NK-92 (cell line): ENCODE measurements at regions not wholly inside any gene's neighbourhood (a gene's known extent, or its start where the extent isn't known, plus 50 kb on each side); places are given as distances from the start of the nearest gene placed in this dataset.

Experiments
- DNase-seq: peaks from one replicate; lab custom pipeline; 2025; ENCODE audit not compliant: unreplicated experiment; lab: John Stamatoyannopoulos, UW

DNA sequence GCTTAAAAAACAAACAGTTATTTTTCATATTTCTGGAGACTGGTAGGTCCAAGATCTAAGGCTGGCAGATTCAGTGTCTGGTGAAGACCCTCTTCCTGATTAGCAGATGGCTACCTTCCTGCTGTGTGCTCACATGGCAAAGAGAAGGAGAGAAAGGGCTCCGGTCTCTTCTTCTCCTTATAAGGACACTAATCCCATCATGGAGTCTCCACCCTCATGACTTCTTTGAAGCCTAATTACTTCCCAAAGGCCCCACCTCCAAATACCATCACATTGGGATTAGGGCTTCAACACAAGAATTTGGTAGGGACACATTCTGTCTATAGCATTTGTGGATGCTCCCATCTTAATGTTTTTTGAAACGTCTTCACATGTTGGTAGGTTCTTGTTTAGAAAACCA is 391.1 kb downstream of the TMEM161B start:
- no peak for DNase-seq

DNA sequence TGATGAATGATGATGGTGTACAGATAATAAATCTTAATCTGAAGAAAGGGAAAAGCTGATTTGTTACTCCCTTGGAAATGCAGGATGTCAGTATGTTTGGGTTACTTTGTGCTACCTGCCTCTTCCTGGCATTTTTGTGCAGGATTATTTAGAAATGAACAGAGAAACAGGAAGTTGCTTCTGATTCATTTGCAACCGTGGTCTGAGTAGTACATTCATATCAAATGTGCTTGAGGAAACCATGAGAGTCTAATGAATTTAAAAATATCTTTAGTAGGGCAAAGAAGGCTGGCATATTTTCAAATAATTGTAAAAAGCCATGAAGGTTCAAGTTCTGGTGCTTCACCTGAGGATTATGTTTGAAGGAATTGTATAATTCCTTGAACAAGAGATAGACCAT is 391.6 kb downstream of the TMEM161B start:
- no peak for DNase-seq

DNA sequence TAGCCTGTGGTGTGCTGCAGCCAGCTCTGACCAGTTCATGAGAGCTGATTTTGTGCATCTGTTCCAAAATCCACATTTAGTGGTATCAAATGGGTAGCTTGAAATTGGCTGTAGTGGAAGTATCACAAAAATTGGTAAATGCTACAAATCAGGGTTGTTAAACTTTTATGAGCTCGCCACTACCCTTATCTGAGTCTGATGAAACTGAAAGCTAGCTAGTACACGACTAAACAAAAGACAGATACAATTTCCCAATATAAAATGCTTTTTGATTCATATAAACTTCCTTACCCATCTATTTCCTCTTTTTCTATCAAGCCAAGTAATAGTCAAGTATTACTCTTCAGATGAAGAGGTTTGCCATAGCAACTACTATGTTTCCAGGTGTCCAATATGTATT is 392.0 kb downstream of the TMEM161B start:
- no peak for DNase-seq

DNA sequence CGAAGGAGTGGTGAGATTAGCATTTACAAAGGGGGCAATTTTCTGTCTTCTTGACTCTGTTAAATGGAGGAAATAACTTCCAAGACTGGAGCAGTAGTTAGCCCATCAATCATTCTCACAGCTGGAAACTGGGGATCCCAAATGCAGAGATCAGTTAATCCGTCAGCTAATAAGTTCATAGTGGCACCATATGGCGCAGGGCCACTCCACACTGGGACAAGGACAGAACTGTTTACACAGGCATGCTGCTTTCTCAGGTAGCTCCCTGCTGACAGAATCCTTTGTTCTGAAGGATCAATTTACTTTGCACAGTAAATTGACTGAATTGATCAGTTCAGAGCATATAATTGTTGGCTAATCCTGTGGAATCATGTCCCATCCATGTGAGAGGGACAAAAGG is 395.7 kb downstream of the TMEM161B start:
- DNase-seq: no peak

DNA sequence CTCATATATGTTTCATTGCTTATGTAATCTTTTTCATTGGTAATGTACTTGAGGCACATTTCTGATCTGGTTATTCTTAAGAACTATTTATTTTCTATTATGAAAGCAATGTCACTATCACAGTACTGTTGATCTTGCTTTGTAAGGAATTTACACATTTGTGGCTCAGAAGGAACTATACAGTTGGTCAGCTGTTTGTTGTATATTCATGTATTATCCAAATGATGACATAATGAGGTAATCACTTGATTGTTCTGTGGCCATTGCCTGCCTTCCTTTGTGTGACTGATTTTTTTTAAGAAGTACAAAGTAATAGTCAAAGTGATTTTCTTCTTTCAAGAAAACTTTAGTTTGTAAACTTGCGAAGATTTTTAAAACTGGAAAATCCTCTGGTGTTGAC is 399.9 kb downstream of the TMEM161B start:
- no peak for DNase-seq

DNA sequence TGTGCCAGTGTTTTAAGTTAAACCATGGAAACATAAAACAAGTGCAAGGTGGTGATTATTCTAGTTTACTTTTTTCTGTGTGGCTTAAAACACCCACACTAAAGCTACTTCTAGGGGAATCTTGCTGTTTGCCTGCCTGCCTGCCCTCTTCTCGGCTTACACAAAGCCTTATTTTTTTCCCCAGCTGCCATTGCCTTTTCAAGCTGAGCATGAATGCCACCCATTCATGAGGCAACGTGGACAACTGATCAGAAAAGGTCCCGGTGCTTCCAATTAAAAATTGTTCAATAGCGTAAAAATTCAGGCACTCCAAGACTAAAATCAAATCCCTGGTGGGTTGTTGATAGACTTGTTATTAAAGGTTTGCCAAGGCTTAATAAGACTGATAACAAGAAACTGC is 401.4 kb downstream of the TMEM161B start:
- no peak for DNase-seq

DNA sequence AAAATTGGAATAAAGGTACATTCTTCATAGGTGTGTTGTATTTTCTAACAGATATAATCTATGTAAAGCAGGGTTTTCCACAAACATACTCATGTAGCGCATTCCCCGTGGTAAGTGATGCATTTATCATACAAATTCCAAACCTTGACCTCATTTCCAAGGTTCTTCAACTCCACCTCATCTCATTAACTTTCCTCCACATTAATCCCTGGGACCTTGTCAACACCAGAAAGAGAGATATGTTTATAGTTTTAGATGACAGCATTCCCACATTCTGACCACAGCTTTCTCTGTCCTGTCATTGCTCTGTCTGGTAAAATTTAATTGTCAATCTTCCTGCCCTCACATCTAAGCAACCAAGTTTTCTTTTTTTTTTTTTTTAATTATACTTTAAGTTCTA is 415.1 kb downstream of the TMEM161B start:
- no peak for DNase-seq

DNA sequence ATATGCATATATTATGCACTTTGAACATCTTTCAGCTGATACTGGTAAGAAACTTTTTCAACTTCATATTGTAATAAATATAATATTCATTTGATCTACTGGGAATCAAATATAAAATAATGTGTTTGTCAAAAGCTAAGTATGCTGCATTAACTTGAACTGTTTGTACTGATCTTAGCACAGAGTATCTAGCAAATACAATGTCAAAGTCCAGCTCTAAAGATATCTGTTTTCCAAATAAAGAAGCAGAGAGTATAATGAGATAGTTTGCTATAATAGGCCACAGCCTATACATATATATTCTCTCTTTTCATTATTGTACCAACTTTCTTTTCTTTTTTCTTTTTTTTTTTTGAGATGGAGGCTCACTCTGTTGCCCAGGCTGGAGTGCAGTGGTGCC is 417.0 kb downstream of the TMEM161B start:
- no peak for DNase-seq

DNA sequence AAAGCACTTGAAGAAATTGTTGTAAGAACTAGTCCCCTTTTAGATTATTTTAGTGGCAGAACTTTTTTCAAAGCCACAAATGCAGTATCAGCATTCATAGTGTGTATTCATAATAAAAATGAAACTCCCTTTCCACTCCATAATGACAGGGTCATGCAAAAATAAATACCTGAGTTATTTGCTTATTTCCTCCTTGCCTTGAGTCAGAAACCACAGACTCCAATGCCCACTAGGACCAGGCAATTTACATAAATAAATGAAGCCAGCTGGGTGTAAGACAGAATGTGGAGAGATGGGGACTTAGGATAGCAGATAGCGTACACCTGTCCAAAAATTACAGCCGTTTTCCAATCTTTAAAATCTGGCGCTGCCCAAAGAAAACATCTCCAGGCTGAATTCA is 417.8 kb downstream of the TMEM161B start:
- no peak for DNase-seq

DNA sequence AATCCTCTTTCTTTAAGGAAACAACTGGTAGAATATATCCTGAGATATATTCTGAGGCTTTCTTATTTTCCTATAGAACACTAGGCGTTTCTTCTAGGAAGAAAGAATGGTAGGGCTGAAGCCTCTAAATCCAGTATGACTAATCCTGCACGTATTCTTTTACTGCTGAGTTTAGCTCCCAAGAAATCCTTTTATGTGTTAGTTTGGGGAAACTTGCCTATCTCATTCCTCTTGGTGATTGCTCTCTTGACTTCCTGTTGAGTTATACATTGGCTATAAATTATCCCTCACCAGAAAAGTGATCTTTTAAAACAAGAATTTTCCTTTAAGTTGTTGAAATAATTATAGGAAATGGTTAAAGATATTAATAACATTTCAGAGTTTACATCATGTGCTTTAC is 422.9 kb downstream of the TMEM161B start:
- DNase-seq: no peak

DNA sequence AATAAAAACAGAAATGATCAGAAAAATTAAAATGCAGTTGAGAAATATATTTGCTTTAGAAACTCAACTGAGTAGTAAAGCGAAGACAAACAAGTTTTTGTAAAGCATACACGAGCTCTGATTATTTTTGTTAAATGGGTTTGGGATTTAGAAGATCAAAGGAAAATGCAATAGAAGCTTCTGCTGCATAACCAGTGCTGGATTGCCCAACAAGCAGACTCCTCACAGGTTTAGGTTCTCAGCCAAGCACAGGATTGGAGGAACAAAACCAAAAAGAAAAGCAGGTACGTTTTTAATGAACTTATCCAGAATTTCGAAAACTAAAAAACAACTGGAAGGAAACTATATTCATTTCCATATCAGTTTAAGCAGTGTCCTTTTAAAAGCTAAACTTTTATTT is 423.8 kb downstream of the TMEM161B start:
- DNase-seq: no peak

DNA sequence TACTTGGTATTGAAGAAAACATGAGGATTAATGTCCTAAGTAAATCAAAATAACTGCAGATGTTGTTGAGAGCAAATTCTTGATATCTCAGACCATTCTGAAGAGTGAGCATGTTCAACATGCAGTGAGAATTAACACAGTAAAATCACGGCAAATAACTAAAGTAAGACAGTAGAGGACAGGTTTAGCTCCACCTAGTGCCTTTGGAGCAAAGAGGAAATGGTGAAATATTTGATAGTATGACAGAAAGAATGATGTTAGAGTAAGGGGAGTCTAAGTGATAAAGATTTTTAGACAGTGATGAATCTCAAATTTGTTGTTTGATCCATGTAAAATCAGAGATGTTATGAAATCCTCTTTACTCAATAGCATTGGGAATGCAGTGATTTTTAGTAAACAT is 424.2 kb downstream of the TMEM161B start:
- DNase-seq: no peak

DNA sequence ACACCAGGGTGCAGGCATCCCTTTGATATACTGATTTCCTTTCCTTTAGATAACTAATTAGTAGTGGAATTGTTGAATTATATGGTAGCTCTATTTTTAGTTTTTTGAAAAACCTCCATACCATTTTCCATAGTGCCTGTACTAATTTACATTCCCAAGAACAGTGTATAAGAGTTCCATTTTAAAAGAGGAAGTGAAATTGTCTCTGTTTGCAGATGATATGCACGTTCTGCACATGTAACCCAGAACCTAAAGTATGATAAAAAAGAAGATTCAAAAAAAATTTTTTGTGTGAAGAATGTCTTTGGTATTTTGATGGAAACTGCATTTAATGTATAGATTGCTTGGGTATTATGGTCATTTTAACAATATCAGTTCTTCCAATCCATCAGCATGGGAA is 424.0 kb upstream of the CCNH start:
- DNase-seq: no peak

DNA sequence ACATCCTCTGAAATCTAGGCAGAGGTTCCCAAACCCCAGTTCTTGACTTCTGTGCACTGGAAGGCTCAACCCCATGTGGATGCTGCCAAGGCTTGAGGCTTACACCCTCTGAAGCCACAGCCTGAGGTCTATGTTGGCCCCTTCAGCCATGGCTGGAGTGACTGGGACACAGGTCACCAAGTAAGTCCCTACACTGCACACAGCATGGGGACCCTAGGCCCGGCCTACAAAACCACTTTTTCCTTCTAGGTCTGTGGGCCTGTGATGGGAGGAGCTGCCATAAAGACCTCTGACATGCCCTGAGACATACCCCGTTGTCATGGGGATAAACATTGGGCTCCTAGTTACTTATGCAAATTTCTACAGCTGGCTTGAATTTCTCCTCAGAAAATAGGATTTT is 418.8 kb upstream of the CCNH start:
- DNase-seq: no peak

DNA sequence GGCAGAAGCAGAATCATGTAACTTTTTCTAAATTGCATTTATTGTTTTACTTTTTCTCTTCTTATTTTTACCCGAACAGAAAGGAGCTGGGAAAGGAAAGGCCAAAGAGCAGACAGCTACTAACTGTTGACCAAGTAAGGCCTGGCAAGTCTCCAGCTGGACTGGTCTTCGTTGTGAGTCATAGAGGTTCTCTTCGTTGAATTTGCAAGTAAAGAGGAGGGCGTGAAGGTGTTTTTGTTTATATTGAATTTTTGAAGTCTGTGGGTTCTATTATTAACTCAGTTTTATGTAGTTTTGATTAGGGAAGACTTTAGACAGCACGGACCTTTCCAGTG is 416.5 kb upstream of the CCNH start:
- DNase-seq: no peak

DNA sequence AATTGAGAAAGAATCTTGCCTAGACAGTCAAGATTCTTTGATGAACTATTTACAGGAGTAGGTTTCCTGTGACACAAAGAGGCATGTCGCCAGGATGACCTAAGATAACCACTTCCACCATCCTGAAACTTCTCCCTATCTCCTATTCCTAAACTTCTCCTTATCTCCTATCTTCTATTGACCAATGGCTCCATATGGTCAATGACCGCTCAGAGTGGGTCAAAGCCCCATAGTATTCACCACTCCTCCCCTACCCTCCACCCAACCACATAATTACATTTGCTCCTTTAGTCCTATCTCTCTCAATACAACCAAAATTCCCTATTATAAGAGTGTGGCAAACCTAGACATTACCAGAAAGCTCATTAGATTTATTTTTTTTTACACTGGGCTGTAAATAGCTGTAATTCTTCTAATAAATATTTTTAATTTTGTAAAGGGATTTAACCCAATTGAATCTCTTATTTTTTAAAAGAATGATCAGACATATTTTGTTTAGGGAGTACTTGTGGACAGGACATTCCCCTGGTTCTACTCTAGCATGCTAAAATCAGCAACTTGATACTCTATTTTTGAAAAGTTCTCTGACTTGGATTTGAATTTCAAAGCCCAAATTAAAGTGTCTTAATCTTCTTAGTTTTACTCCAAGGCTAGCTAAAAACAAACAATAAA is 416.0 kb upstream of the CCNH start:
- no peak for DNase-seq

DNA sequence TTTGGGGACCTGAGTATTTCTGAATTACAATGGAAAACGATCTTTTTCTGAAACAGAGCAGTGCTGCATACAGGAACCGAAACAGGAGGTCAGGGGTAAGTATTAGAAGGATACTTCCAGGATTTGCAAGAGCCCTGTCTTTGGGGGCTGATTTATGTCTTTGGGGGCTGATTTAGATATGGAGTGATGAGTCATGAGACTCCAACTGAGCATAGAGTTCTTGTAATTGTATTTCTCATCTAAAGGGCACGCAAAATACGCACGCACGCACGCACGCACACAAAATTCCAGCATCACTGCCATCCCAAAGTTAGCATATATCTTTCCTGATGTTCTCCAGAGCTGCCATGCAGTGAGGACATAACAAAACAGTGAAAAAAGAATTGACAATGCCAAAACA is 414.8 kb upstream of the CCNH start:
- DNase-seq: no peak

DNA sequence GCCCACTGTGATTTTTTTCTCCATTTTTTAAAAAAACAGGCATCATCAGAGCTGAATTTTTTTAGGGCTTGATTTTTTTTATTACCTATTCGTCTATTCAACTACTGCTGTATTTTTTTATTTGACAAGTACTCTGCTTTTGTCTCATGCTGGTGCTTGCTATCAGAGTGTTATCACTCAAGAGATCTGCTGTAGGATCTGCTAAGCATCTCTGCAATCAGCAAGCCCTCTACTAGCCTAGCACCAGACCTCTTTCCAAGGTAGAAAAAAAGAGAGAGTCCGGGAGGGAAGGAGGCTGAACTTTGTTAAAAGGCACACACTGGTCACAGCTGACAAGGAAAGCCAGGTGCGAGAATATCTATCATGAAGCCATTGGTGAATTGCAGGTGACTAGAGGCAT is 413.8 kb upstream of the CCNH start:
- DNase-seq: no peak

DNA sequence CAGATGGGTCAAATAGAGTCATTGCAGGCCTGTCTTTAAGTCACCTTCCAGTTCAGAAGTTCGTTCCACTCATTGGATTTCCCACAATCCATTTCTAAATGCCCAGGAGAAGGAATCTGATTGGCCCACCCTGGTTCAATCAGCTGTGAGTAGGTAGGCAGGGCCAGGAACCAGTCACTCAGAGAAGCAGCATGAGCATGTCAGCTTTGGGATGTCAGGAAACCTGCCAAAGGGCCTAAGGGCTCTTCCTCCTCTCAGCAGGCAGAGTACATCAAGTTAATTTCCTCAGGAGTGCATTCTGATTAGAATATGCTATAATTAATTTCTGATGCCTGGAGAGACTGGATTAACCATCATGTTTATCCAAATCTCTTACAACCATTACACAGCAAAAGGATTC is 412.9 kb upstream of the CCNH start:
- DNase-seq: no peak

DNA sequence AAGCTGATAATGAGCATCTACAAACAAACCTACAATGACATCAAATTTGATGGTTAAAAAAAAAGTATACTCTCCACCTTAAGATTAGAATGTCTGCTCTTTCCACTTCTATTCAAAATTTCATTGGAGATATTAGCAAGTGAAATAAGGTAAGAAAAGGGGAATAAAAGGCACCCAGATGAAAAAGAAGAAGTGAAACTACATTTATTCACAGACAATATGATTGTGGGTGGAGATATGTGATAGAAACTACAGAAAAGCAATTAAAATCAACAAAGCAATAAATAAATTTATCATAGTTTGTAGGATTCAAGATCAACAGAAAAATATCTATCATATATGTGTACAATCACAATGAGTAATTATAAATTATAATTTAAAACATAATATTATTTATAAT is 395.1 kb upstream of the CCNH start:
- DNase-seq: no peak

DNA sequence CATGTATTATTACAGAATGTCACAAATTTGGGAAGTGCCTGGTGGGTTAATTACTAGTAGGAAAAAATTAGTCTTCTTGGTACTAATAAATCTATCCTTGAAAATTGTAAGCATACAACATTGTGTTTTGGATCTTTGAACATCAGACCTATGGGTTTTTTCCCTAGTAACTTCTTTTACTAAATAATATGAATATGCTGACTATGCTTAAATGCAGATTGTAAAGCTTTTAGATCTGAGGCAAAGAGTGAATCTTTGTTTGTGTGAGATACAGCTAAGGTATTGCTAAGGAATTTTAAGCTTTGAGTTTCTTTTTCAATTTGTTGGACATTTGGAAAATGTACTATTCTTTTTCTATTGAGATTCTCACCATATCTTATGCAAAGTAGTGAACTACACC is 390.6 kb upstream of the CCNH start:
- DNase-seq: no peak

DNA sequence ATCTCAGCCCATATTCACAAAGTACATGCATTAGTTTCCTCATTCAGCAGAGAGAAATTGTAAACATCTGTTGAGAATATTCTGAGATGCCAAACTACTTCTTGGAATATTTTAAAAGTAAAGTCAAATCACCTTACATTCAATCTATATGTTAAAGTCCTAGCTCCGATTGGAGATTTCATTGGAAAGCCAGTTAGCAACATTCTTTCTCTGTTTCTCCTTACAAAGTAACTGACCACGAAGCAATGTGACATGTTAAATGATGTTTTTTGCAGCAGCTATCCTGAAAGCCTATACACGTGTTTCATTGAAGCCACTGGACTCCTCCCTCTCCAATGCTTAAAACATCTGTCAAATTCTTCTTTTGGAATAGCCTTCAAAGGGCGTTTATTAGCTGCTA is 379.1 kb upstream of the CCNH start:
- no peak for DNase-seq

DNA sequence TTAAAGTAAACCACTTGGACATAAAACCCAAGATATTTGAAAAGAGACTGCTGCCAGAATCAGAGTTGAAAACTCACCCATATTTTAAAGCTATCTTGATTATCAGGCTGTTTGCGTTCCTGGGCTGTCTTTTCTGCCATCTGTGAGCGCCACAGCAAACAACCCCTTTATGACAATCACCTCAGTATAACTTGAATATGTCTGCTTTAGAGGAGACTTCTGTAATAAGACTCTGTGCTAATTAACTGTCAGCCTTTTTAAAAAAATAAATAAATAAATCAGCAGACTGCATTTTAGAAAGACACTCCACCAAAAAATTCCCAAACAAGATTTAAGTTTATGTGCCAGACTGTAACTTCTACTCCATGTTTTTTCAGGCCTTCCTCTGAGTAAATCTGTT is 375.7 kb upstream of the CCNH start:
- no peak for DNase-seq
